HFFc6 (cell line): ENCODE measurements at regions not wholly inside any gene's neighbourhood (a gene's known extent, or its start where the extent isn't known, plus 50 kb on each side); places are given as distances from the start of the nearest gene placed in this dataset.

Experiments used
- DNase-seq: peaks from one replicate; pipeline ENCODE4 v3.0.0-alpha.2; 2018
- H3K27ac Mint-ChIP-seq: 2 replicates; pipeline ENCODE4 v1.8.0; 2020; ENCODE audit warnings: mild to moderate bottlenecking, mixed read lengths
- H3K27me3 Mint-ChIP-seq: 2 replicates; pipeline ENCODE4 v1.8.0; 2021; ENCODE audit warnings: mild to moderate bottlenecking, moderate library complexity, mixed read lengths; ENCODE audit not compliant: insufficient read depth
- H3K36me3 Mint-ChIP-seq: 2 replicates; pipeline ENCODE4 v1.8.0; 2021; ENCODE audit warnings: low read depth, mixed read lengths
- H3K4me1 Mint-ChIP-seq: 2 replicates; pipeline ENCODE4 v1.8.0; 2020; ENCODE audit warnings: low read depth, mixed read lengths
- H3K4me3 Mint-ChIP-seq: 2 replicates; pipeline ENCODE4 v1.8.0; 2020; ENCODE audit warnings: mild to moderate bottlenecking, moderate library complexity, mixed read lengths
- H3K9me3 Mint-ChIP-seq: 2 replicates; pipeline ENCODE4 v1.8.0; 2020; ENCODE audit warnings: mild to moderate bottlenecking, mixed read lengths
- CTCF ChIP-seq: fragments of 200-600 bp; sonication (generic); IDR thresholded peaks from 2 replicates; pipeline ENCODE4 v1.5.0; 2021; ENCODE audit warnings: antibody characterized with exemption, mild to moderate bottlenecking

GRCh38 chr21:31537872-31538576 lies 121.5 kb upstream of the SOD1 start:
- peak; percentile 28; the same call in 1 of the 2 replicates for TF ChIP-seq CTCF
- no peaks in the 10 kb centered on the region for H3K4me1 Mint-ChIP-seq
- H3K9me3 Mint-ChIP-seq: peaks cover 36% of the 10 kb centered on the region
- no peak for DNase-seq
- H3K27ac Mint-ChIP-seq: no peak overlapping the region
- peaks cover under 1% of the 10 kb centered on the region; the same call in 1 of the 2 replicates for H3K36me3 Mint-ChIP-seq
- no peak overlapping the region for H3K4me3 Mint-ChIP-seq
- H3K27me3 Mint-ChIP-seq: peaks cover 1% of the 10 kb centered on the region

GRCh38 chr21:31536138-31536537 lies 123.4 kb upstream of the SOD1 start:
- H3K9me3 Mint-ChIP-seq: peaks cover 30% of the 10 kb centered on the region
- no peak overlapping the region for H3K4me3 Mint-ChIP-seq
- no peak for DNase-seq
- no peaks in the 10 kb centered on the region for H3K36me3 Mint-ChIP-seq
- no peak for TF ChIP-seq CTCF
- H3K27me3 Mint-ChIP-seq: no peaks in the 10 kb centered on the region; the same call in 1 of the 2 replicates
- H3K4me1 Mint-ChIP-seq: no peaks in the 10 kb centered on the region
- H3K27ac Mint-ChIP-seq: no peak overlapping the region

- no peak for DNase-seq
- H3K4me1 Mint-ChIP-seq: no peaks in the 10 kb centered on the region
- no peaks in the 10 kb centered on the region for H3K36me3 Mint-ChIP-seq
- H3K4me3 Mint-ChIP-seq: no peak overlapping the region
- peaks cover 47% of the 10 kb centered on the region for H3K9me3 Mint-ChIP-seq
- H3K27me3 Mint-ChIP-seq: no peaks in the 10 kb centered on the region; the same call in none of the 2 replicates
- no peak overlapping the region for H3K27ac Mint-ChIP-seq
- TF ChIP-seq CTCF: no peak
These were observed 127.5 kb upstream of the SOD1 start for GRCh38 chr21:31531967-31532366.

- no peak overlapping the region for H3K27ac Mint-ChIP-seq
- no peak for DNase-seq
- H3K4me3 Mint-ChIP-seq: no peak overlapping the region
- H3K9me3 Mint-ChIP-seq: peaks cover 44% of the 10 kb centered on the region
- H3K4me1 Mint-ChIP-seq: no peaks in the 10 kb centered on the region
- H3K36me3 Mint-ChIP-seq: no peaks in the 10 kb centered on the region
- no peak for TF ChIP-seq CTCF
- H3K27me3 Mint-ChIP-seq: no peaks in the 10 kb centered on the region; the same call in none of the 2 replicates
These were observed 128.4 kb upstream of the SOD1 start for GRCh38 chr21:31530897-31531705.

- Mint-ChIP-seq H3K36me3 (no peaks in the 10 kb centered on the region), H3K4me1 (no peaks in the 10 kb centered on the region), H3K27me3 (no peaks in the 10 kb centered on the region; the same call in none of the 2 replicates)
These were observed 129.1 kb upstream of the SOD1 start for GRCh38 chr21:31530364-31530763.

More at GRCh38 chr21:31530364-31530763, 129.1 kb upstream of the SOD1 start:
- peaks cover 44% of the 10 kb centered on the region for H3K9me3 Mint-ChIP-seq
- no peak overlapping the region for H3K4me3 Mint-ChIP-seq
- H3K27ac Mint-ChIP-seq: no peak overlapping the region
- TF ChIP-seq CTCF: no peak
- DNase-seq: no peak
